ENCODE measurements at regions not wholly inside any gene's neighbourhood (a gene's known extent, or its start where the extent isn't known, plus 50 kb on each side); places are given as distances from the start of the nearest gene placed in this dataset.

- no peak for DNase-seq (ENCODE audit: low read depth in 3 of 3)
These were observed 565.8 kb upstream of the DPPA4 start for GRCh38 chr3:109903100-109903499.

GRCh38 chr3:109910772-109911171 is 573.4 kb upstream of the DPPA4 start:
- no peak for DNase-seq (ENCODE audit: low read depth in 3 of 3)

GRCh38 chr3:109918740-109919139 is 581.4 kb upstream of the DPPA4 start:
- no peak for DNase-seq (ENCODE audit: low read depth in 3 of 3)

- DNase-seq (ENCODE audit: low read depth in 3 of 3): no peak
These were observed 583.4 kb upstream of the DPPA4 start for GRCh38 chr3:109920749-109921148.

- DNase-seq (ENCODE audit: low read depth in 3 of 3): no peak
These were observed 584.2 kb upstream of the DPPA4 start for GRCh38 chr3:109921509-109921908.

- no peak for DNase-seq (ENCODE audit: low read depth in 3 of 3)
These were observed 585.5 kb upstream of the DPPA4 start for GRCh38 chr3:109922856-109923255.

GRCh38 chr3:109923431-109923830 is 586.1 kb upstream of the DPPA4 start:
- no peak for DNase-seq (ENCODE audit: low read depth in 3 of 3)

GRCh38 chr3:109924196-109924595 is 586.9 kb upstream of the DPPA4 start:
- no peak for DNase-seq (ENCODE audit: low read depth in 3 of 3)

- no peak for DNase-seq (ENCODE audit: low read depth in 3 of 3)
These were observed 589.0 kb upstream of the DPPA4 start for GRCh38 chr3:109926376-109926775.

- DNase-seq (ENCODE audit: low read depth in 3 of 3): no peak
These were observed 589.8 kb upstream of the DPPA4 start for GRCh38 chr3:109927161-109927560.

GRCh38 chr3:109927726-109928125 is 590.4 kb upstream of the DPPA4 start:
- no peak for DNase-seq (ENCODE audit: low read depth in 3 of 3)

- DNase-seq (ENCODE audit: low read depth in 3 of 3): no peak
These were observed 593.2 kb upstream of the DPPA4 start for GRCh38 chr3:109930582-109930981.

GRCh38 chr3:109933576-109933975 is 596.2 kb upstream of the DPPA4 start:
- no peak for DNase-seq (ENCODE audit: low read depth in 3 of 3)

- DNase-seq (ENCODE audit: low read depth in 3 of 3): no peak
These were observed 602.5 kb upstream of the DPPA4 start for GRCh38 chr3:109939817-109940216.

- no peak for DNase-seq (ENCODE audit: low read depth in 3 of 3)
These were observed 605.8 kb upstream of the DPPA4 start for GRCh38 chr3:109943181-109943580.

GRCh38 chr3:109944836-109945235 is 607.5 kb upstream of the DPPA4 start:
- DNase-seq (ENCODE audit: low read depth in 3 of 3): no peak

- DNase-seq (ENCODE audit: low read depth in 3 of 3): no peak
These were observed 615.6 kb upstream of the DPPA4 start for GRCh38 chr3:109952924-109953323.

GRCh38 chr3:109963831-109964230 is 626.5 kb upstream of the DPPA4 start:
- no peak for DNase-seq (ENCODE audit: low read depth in 3 of 3)

GRCh38 chr3:109973733-109974132 is 636.4 kb upstream of the DPPA4 start:
- DNase-seq (ENCODE audit: low read depth in 3 of 3): no peak

GRCh38 chr3:109977897-109978296 is 640.6 kb upstream of the DPPA4 start:
- DNase-seq (ENCODE audit: low read depth in 3 of 3): no peak

GRCh38 chr3:109982201-109982600 is 644.9 kb upstream of the DPPA4 start:
- DNase-seq (ENCODE audit: low read depth in 3 of 3): no peak

GRCh38 chr3:109984976-109985375 is 647.6 kb upstream of the DPPA4 start:
- DNase-seq (ENCODE audit: low read depth in 3 of 3): no peak

GRCh38 chr3:109985943-109986555 is 648.7 kb upstream of the DPPA4 start:
- DNase-seq (ENCODE audit: low read depth in 3 of 3): no peak

- DNase-seq (ENCODE audit: low read depth in 3 of 3): no peak
These were observed 657.5 kb upstream of the DPPA4 start for GRCh38 chr3:109994853-109995252.
